Suppressor macrophage (primary cell): ENCODE measurements at regions not wholly inside any gene's neighbourhood (a gene's known extent, or its start where the extent isn't known, plus 50 kb on each side); places are given as distances from the start of the nearest gene placed in this dataset.
A peak's percentile ranks its signal among the peaks of the same experiment; 100 is the strongest.
"Not testable (repeated sequence)": the region's sequence is repeated elsewhere in the genome, so short reads cannot be mapped to it uniquely, and the experiment has no call there.

Source experiments
- DNase-seq, 4 experiments: peaks; one replicate each; pipeline ENCODE4 v3.0.0-alpha.2; 2020 to 2022

GRCh38 chr14:55807053-55807880 lies 227.3 kb downstream of the KTN1 start:
- DNase-seq, result peak in 2 of 4 experiments; percentile 20 to 31

- no peak for DNase-seq
Measured at GRCh38 chr14:55807881-55808379, 227.9 kb downstream of the KTN1 start.

- DNase-seq, result no peak
Measured at GRCh38 chr14:55813630-55814029, 233.6 kb downstream of the KTN1 start.

- peak in 1 of 4 experiments; percentile 29 for DNase-seq
Measured at GRCh38 chr14:55814064-55814463, 234.1 kb downstream of the KTN1 start.

- DNase-seq, result peak; percentile 60 to 86 (median 78)
Measured at GRCh38 chr14:55814873-55815272, 234.9 kb downstream of the KTN1 start.

GRCh38 chr14:55816225-55816624 lies 236.2 kb downstream of the KTN1 start:
- DNase-seq, result peak in 1 of 4 experiments; percentile 13

GRCh38 chr14:55819610-55820304 lies 239.8 kb downstream of the KTN1 start:
- peak; percentile 35 to 84 (median 54) for DNase-seq

GRCh38 chr14:55822906-55823305 lies 242.9 kb downstream of the KTN1 start:
- no peak for DNase-seq

GRCh38 chr14:55832122-55832911 lies 252.3 kb downstream of the KTN1 start:
- DNase-seq, result no peak

- no peak for DNase-seq
Measured at GRCh38 chr14:55832974-55833373, 253.0 kb downstream of the KTN1 start.

- DNase-seq, result no peak
Measured at GRCh38 chr14:55834390-55834789, 254.4 kb downstream of the KTN1 start.

- no peak for DNase-seq
Measured at GRCh38 chr14:55835985-55836384, 256.0 kb downstream of the KTN1 start.

GRCh38 chr14:55837467-55837866 lies 257.5 kb downstream of the KTN1 start:
- DNase-seq, result no peak

- no peak for DNase-seq
Measured at GRCh38 chr14:55838529-55839052, 258.6 kb downstream of the KTN1 start.

GRCh38 chr14:55839301-55839947 lies 259.4 kb downstream of the KTN1 start:
- DNase-seq, result not testable (repeated sequence)

- DNase-seq, result no peak
Measured at GRCh38 chr14:55840821-55841220, 260.8 kb downstream of the KTN1 start.

GRCh38 chr14:55841625-55842024 lies 261.6 kb downstream of the KTN1 start:
- no peak for DNase-seq

- peak in 2 of 4 experiments; percentile 10 to 24 for DNase-seq
Measured at GRCh38 chr14:55843718-55844403, 263.9 kb downstream of the KTN1 start.

- DNase-seq, result peak in 3 of 4 experiments; percentile 20 to 49 (median 40)
Measured at GRCh38 chr14:55845963-55846825, 266.2 kb downstream of the KTN1 start.

- DNase-seq, result no peak
Measured at GRCh38 chr14:55846826-55847446, 266.9 kb downstream of the KTN1 start.
